HG02759 (cell line): ENCODE measurements at regions not wholly inside any gene's neighbourhood (a gene's known extent, or its start where the extent isn't known, plus 50 kb on each side); places are given as distances from the start of the nearest gene placed in this dataset.
"Not testable (repeated sequence)": the region's sequence is repeated elsewhere in the genome, so short reads cannot be mapped to it uniquely, and the experiment has no call there.

Source experiments
- ATAC-seq: cut with Tn5 transposase; IDR thresholded peaks from one replicate; pipeline ENCODE4 v1.9.1; 2021; ENCODE audit warnings: mild to moderate bottlenecking, moderate library complexity; ENCODE audit not compliant: unreplicated experiment

GRCh38 chr12:92375504-92375903 lies 229.9 kb upstream of the BTG1 start:
- not testable (repeated sequence) for ATAC-seq

GRCh38 chr12:92370828-92371227 lies 225.2 kb upstream of the BTG1 start:
- ATAC-seq, result no peak

GRCh38 chr12:92369636-92370035 lies 224.0 kb upstream of the BTG1 start:
- no peak for ATAC-seq

GRCh38 chr12:92369056-92369455 lies 223.4 kb upstream of the BTG1 start:
- ATAC-seq, result no peak

GRCh38 chr12:92365836-92366235 lies 220.2 kb upstream of the BTG1 start:
- no peak for ATAC-seq

GRCh38 chr12:92365333-92365732 lies 219.7 kb upstream of the BTG1 start:
- no peak for ATAC-seq

- peak; percentile 71 for ATAC-seq
Measured at GRCh38 chr12:92363295-92364146, 217.9 kb upstream of the BTG1 start.

GRCh38 chr12:92362785-92363184 lies 217.1 kb upstream of the BTG1 start:
- ATAC-seq, result peak; percentile 44

- ATAC-seq, result no peak
Measured at GRCh38 chr12:92362126-92362525, 216.5 kb upstream of the BTG1 start.

- no peak for ATAC-seq
Measured at GRCh38 chr12:92360543-92360942, 214.9 kb upstream of the BTG1 start.

- no peak for ATAC-seq
Measured at GRCh38 chr12:92359581-92360209, 214.0 kb upstream of the BTG1 start.

GRCh38 chr12:92357584-92358261 lies 212.1 kb upstream of the BTG1 start:
- no peak for ATAC-seq

- no peak for ATAC-seq
Measured at GRCh38 chr12:92356425-92356824, 210.8 kb upstream of the BTG1 start.

GRCh38 chr12:92349635-92350034 lies 204.0 kb upstream of the BTG1 start:
- no peak for ATAC-seq

GRCh38 chr12:92342574-92342973 lies 196.9 kb upstream of the BTG1 start:
- no peak for ATAC-seq

- ATAC-seq, result peak; percentile 76
Measured at GRCh38 chr12:92341065-92341668, 195.5 kb upstream of the BTG1 start.

- ATAC-seq, result no peak
Measured at GRCh38 chr12:92340441-92341064, 194.9 kb upstream of the BTG1 start.

GRCh38 chr12:92340003-92340402 lies 194.4 kb upstream of the BTG1 start:
- no peak for ATAC-seq

GRCh38 chr12:92339198-92339821 lies 193.7 kb upstream of the BTG1 start:
- ATAC-seq, result no peak

- ATAC-seq, result no peak
Measured at GRCh38 chr12:92338671-92339070, 193.0 kb upstream of the BTG1 start.
